ENCODE measurements at regions not wholly inside any gene's neighbourhood (a gene's known extent, or its start where the extent isn't known, plus 50 kb on each side); places are given as distances from the start of the nearest gene placed in this dataset.

DNA sequence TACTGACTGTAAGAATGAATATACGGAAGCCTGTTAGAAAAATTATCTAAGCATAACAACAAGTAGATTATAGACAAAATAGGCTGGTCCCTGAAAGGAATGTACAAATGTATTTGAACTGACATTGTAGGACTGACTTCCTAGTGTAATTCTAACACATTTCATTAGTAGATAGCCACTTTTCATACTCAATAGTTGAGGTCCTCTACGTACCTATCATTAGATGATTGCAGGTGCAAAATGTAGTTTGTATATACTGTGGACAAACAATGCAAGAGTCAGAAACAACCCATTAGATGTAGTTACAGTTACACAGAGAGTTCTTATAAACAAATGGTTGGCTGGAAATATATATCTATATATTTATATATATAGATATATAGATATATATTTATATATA lies 402.3 kb upstream of the SLITRK6 start:
- DNase-seq (ENCODE audit: low read depth in 2 of 3, low spot score in 2 of 3): peak in 1 of 3 donors; percentile 1

DNA sequence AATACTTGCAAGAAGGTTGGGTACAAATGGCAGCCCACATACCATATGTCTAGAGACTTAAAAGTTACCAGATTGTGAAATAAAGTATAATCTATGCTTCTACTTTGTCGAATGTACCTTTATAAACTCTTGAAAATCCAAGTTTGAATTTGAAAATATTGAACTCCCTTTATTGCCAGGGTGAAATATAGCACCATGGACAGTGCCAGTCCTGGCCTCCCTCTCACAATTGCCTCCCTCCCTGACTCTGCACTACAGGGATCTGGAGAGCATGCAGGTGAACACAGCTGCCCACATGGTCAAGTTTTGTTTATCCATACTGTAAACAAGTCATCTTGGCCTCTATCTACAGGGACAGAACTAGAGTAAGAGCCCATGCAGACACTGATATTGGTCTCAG lies 394.1 kb upstream of the SLITRK6 start:
- no peak for DNase-seq (ENCODE audit: low read depth in 2 of 3, low spot score in 2 of 3)

DNA sequence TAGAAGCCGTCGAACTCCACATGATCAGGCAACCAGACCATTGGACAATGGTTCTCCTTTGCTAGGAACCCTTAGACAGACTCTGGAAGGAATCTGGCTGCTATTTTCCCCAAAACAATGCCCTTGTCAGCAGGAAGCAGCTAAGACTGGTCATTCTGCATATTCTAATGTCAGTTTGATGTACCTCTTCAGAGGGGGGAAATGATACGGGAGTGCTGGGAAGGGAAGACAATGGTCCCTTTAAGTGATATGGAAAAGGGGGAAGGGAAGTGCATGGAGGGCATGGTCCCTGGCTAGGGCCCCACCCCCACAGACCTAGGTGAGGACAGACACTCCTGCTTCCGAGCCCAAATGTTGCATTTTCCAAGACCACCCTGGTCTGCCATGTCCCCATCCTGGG lies 389.0 kb upstream of the SLITRK6 start:
- no peak for DNase-seq (ENCODE audit: low read depth in 2 of 3, low spot score in 2 of 3)

DNA sequence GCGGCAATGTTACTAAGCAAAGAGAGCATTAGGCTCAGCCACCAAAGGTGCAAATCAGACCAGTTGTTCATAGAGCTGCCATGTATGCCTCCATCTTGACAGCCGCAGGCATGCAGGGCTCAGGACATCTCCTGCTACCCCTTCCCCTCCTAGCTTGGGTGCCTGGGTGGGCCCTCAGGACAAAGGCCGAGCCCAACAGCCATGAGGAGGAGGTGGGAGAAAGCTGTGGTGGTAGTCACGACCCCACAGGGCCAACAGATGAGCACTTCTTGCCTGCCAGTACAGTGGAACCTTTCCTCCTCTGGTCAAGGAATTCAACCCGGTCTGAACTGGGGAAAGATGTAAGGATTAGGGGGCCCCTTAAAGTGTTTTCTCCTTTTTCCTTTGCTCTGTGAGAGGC lies 386.4 kb upstream of the SLITRK6 start:
- DNase-seq (ENCODE audit: low read depth in 2 of 3, low spot score in 2 of 3): no peak

GRCh38 chr13:86185107-86185506 lies 385.9 kb upstream of the SLITRK6 start:
- no peak for DNase-seq (ENCODE audit: low read depth in 2 of 3, low spot score in 2 of 3)

DNA sequence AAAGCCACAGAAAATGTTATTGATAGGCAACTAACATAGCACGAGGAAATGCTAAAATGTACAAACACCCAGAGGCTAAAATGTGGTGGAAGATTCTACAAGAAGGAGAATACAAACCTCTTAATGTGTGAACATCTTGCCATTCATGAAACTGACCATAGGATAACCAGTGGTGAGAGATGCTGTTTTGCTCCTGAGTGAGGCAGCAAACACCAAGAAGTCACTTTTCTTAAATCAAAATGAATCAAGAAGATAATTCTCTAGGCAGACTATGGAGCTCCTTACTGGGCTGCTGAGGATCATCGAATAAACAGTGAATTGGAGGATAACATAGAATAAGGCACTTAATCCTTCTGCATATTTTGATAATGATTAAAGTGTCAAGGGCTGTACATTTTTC lies 375.4 kb upstream of the SLITRK6 start:
- no peak for DNase-seq (ENCODE audit: low read depth in 2 of 3, low spot score in 2 of 3)

GRCh38 chr13:86172961-86173360 lies 373.7 kb upstream of the SLITRK6 start:
- DNase-seq (ENCODE audit: low read depth in 2 of 3, low spot score in 2 of 3): no peak

DNA sequence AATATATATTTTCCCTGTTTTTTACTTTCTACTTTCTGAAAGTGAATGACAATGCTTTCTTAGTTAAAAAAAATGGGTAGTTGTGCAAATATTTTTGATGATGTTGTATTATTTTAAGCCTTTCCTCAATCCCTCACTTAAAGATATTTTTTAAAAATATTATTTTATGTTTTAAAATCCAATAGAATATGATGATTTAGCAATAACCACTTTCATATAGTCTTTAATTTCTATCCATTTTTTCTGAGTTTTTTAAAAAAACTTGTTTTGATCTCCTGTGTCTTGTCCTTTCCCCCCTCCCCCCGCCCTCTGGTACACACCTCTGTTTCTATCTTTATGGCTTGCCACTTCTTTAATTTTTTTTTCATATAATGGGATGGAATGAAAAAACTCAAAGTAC lies 362.0 kb upstream of the SLITRK6 start:
- no peak for DNase-seq (ENCODE audit: low read depth in 2 of 3, low spot score in 2 of 3)

- DNase-seq (ENCODE audit: low read depth in 2 of 3, low spot score in 2 of 3): no peak
These were observed 356.5 kb upstream of the SLITRK6 start for GRCh38 chr13:86155756-86156155.

DNA sequence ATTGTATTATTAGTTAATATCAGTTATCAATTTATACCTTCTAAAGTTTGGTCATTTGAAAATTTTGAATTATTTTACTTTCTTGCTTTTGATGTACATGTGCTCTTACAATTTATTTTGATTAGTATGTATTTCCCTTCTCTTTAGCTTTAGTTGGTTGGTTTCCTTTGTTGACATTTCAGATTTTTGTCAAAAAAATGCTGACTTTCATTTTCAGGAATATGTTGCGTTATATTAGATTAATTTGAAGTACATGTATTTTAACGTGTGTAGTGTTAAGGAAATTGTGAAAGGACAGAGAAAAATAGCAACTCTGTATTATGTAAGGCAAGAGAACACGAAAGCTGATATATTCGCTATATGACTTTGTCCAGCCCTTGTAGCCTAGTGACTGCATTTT lies 342.9 kb upstream of the SLITRK6 start:
- DNase-seq (ENCODE audit: low read depth in 2 of 3, low spot score in 2 of 3): no peak

DNA sequence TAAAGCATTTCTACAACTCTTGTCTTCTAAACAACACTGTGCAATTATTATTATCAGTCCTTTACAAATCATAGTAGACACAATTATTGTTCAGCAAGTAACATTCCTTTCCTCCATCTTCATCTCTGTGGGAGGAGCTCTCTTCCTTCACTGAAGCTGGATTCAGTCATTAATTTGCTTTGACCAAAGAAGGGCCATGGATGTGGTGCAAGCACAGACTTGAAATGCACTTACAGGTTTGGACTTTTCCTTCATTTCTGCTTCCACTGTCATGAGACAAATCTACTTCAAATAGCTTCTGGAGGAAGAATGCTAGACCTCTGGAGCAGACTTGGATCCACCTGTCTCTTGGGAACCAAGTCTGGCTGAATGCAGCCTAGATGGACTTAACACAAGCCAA lies 336.6 kb upstream of the SLITRK6 start:
- DNase-seq (ENCODE audit: low read depth in 2 of 3, low spot score in 2 of 3): no peak

DNA sequence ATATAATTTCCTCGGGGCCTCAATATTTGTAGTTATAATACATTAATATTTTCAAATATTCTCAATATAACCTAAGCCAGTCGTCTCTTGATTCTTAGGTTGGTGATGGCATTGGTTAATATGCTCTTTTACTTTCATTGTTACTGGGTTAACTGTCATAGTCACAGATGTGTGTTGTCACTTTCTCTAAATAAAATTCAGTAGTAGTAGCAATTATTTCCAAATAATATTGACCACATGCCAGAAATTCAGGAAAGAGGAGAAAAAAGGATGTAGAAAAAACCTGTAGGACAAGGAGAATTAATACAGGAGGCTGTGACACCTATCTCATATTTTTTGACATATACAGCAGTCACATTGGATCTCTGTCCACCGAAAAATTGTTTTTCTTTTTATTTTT lies 322.7 kb upstream of the SLITRK6 start:
- no peak for DNase-seq (ENCODE audit: low read depth in 2 of 3, low spot score in 2 of 3)

DNA sequence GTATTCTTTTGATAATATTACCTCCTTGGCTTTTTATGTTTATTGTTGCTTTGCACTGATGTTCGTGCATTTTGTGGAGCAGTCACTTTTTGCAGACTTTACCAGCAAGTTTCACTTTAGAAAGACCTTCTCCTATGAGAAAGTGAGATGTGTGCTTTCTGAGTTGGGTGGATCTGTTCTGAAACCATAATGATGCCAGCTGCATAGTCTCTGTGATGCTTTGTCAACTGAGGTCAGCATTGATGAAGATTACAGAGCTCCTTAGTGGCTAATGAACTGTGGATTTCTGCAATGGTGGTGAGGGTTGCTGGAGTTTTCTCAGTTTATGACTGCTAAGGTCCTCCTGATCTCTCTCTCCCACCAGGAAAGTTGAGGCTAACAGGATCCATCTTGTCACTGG lies 309.9 kb upstream of the SLITRK6 start:
- no peak for DNase-seq (ENCODE audit: low read depth in 2 of 3, low spot score in 2 of 3)

- no peak for DNase-seq (ENCODE audit: low read depth in 2 of 3, low spot score in 2 of 3)
These were observed 309.1 kb upstream of the SLITRK6 start for GRCh38 chr13:86108334-86108733.

GRCh38 chr13:86098511-86098910 lies 299.3 kb upstream of the SLITRK6 start:
- no peak for DNase-seq (ENCODE audit: low read depth in 2 of 3, low spot score in 2 of 3)

- no peak for DNase-seq (ENCODE audit: low read depth in 2 of 3, low spot score in 2 of 3)
These were observed 296.1 kb upstream of the SLITRK6 start for GRCh38 chr13:86095351-86095750.

- no peak for DNase-seq (ENCODE audit: low read depth in 2 of 3, low spot score in 2 of 3)
These were observed 291.0 kb upstream of the SLITRK6 start for GRCh38 chr13:86090181-86090580.

DNA sequence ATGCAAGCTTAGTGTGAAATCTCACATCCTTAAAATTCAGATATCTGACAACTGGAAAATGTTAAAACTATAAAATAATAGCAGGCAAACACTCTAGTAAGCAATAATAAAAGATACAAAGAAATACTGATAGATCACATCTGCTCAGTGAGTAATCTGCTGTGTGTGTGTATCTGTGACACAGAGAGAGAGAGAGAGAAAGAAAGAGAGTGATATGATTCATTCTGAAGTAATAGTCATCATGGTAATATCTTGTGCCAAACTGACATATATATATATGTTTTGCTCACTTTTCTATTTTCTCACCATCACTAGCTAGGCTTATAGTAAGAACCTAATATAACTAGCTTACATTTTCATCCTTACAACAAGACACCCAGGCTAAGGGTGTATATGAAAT lies 288.0 kb upstream of the SLITRK6 start:
- DNase-seq (ENCODE audit: low read depth in 2 of 3, low spot score in 2 of 3): no peak

GRCh38 chr13:86085890-86086289 lies 286.7 kb upstream of the SLITRK6 start:
- no peak for DNase-seq (ENCODE audit: low read depth in 2 of 3, low spot score in 2 of 3)

DNA sequence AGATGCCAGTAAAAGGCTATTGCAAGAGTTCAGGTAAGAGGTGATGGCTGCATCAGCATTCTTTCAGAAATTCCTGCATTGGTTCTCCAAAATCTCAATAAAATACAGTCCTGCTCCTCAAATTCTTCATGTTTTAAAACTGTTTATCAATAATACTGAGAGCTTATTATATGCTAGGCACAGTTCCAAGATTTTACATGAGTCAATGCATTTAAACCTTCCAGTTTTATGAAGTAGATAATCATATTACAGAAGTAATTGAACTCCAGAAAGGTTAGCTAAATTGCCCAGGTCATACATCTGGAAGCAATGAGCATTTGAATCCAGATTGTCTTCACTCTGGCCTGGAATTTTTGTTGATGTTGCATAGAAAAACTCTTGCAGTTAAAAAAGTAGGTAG lies 282.9 kb upstream of the SLITRK6 start:
- DNase-seq (ENCODE audit: low read depth in 2 of 3, low spot score in 2 of 3): no peak

DNA sequence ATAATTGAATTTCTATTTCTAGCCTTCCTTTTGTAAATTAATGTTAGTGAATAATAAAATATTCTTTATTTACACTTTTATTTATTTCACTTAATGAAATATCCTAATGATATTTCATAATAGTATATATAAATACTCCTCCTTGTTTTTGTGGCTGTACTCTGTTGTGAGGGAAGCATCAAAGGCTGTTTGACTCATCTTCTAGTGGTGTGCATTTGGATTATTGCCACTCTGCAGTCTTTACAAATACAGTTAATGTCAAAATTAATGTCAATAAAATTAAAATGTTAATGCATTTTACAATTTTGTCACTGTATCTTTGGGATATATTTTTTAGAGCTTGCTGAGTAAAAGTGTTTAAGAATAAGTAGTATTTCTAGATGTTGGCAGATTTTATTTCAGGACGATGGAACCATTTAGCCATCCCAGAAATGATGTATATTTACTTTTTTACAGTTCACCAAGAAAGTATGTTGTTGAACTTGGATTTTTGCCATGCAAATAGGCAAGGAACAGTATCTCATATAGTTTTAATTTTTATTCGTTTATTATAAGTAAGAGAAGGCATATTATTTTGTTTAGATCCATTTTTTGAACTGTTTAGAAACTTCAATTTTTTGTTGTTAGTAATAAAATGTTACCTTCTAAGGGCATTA lies 281.2 kb upstream of the SLITRK6 start:
- no peak for DNase-seq (ENCODE audit: low read depth in 2 of 3, low spot score in 2 of 3)

DNA sequence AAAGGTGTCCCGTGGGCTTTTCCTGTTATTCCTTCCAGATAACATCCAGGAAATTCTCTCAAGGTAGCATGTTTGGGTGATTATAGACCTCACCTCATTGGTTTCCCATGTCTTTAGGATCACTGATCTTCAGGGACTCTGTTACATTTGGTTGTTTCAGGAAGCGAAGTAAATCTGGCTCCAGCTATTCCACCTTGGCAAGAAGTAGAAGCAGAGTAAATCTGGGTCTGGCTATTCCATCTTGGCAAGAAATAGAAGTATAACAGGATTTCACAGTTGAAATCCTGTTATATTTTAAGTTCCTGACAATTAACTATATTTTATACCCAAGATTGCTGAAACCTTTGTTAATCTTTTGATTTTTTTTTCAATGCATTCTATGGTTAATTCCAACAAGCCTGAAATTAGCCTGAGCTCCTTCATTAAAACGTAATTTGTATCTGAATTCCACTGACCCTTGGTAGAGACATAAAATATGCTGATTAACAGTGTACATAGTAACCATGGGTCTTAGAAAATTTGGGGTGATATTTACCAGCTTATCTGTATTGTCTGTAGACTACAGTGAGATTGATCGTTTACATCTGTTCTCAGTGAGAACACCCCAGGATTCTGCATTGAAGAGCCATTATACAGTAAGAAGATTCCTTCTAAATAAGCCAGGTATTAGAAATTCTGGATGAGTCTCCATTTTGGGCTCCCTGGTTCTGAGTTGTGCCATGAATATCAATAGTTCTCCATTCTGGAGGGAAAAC lies 267.6 kb upstream of the SLITRK6 start:
- DNase-seq (ENCODE audit: low read depth in 2 of 3, low spot score in 2 of 3): no peak

DNA sequence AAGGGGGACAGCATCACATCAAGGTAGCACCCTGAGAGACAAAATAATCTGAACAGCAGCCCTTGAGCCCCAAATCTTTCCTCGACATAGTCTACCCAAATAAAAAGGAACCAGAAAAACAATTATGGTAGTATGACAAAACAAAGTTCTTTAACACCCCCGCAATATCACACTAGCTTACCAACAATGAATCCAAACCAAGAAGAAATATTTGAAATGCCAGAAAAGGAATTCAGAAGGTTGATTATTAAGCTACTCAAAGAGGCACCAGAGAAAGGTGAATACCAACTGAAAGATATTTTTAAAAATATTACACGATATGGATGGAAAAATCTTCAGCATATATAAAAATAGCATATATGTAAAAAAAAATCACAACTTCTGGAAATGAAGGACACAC lies 252.9 kb upstream of the SLITRK6 start:
- no peak for DNase-seq (ENCODE audit: low read depth in 2 of 3, low spot score in 2 of 3)
